Kidney epithelial cell (primary cell): ENCODE measurements at regions not wholly inside any gene's neighbourhood (a gene's known extent, or its start where the extent isn't known, plus 50 kb on each side); places are given as distances from the start of the nearest gene placed in this dataset.
"Not testable (repeated sequence)": the region's sequence is repeated elsewhere in the genome, so short reads cannot be mapped to it uniquely, and the experiment has no call there.

ENCODE experiments used
- DNase-seq: peaks from one replicate; pipeline ENCODE4 v3.0.0-alpha.2; 2010; ENCODE audit warnings: low read depth
- H3K27me3 ChIP-seq: 2 replicates; pipeline ENCODE4 v1.6.0; 2011; ENCODE audit warnings: low read length; ENCODE audit not compliant: control insufficient read depth, insufficient read depth
- H3K36me3 ChIP-seq: 2 replicates; pipeline ENCODE4 v1.5.1; 2011; ENCODE audit warnings: low read length; ENCODE audit not compliant: control insufficient read depth, insufficient read depth
- H3K4me3 ChIP-seq: 2 replicates; pipeline ENCODE4 v1.5.1; 2011; ENCODE audit warnings: low read depth, mild to moderate bottlenecking, control low read depth, low read length
- TF ChIP-seq, protein P1 (sequence below): IDR thresholded peaks from 2 replicates; pipeline ENCODE4 v1.5.1; 2011; ENCODE audit warnings: mild to moderate bottlenecking, moderate library complexity, low read length, control low read depth, inconsistent platforms; ENCODE audit not compliant: insufficient read depth, poor library complexity, severe bottlenecking

DNA sequence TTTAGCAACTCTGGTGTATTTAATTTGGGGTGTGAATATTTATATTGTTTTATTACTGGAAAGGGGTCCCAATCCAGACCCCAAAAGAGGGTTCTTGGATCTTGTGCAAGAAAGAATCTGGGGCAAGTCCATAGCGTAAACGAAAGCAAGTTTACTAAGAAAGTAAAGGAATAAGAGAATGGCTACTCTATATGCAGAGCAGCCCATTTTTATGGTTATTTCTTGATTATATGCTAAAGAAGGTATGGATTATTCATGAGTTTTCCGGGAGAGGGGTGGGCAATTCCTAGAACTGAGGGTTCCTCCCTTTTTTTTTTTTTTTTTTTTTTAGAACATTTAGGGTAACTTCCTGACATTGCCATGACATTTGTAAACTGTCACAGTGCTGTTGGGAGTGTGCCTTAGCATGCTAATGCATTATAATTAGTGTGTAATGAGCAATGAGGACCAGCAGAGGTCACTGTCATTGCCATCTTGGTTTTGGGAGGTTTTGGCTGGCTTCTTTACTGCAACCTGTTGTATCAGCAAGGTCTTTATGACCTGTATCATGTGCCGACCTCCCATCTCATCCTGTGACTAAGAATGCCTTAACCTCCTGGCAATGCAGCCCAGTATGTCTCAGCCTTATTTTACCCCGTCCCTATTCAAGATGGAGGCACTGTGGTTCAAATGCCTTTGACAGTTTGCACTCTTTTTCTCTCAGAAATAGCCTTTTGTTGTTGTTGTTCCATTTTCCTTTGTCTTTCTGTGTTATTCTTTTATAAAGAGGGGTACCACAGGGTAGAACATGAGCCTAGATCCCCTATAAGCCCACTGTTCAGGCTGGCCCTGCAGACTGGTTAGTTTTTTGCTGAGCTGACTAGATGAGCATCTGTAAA lies 75.5 kb upstream of the DCD start:
- Histone ChIP-seq H3K4me3 (no peak overlapping the region), H3K36me3 (no peaks in the 10 kb centered on the region), H3K27me3 (peaks cover 2% of the 10 kb centered on the region)
- TF ChIP-seq, protein P1, sequence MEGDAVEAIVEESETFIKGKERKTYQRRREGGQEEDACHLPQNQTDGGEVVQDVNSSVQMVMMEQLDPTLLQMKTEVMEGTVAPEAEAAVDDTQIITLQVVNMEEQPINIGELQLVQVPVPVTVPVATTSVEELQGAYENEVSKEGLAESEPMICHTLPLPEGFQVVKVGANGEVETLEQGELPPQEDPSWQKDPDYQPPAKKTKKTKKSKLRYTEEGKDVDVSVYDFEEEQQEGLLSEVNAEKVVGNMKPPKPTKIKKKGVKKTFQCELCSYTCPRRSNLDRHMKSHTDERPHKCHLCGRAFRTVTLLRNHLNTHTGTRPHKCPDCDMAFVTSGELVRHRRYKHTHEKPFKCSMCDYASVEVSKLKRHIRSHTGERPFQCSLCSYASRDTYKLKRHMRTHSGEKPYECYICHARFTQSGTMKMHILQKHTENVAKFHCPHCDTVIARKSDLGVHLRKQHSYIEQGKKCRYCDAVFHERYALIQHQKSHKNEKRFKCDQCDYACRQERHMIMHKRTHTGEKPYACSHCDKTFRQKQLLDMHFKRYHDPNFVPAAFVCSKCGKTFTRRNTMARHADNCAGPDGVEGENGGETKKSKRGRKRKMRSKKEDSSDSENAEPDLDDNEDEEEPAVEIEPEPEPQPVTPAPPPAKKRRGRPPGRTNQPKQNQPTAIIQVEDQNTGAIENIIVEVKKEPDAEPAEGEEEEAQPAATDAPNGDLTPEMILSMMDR: peak; percentile 51
- no peak for DNase-seq

DNA sequence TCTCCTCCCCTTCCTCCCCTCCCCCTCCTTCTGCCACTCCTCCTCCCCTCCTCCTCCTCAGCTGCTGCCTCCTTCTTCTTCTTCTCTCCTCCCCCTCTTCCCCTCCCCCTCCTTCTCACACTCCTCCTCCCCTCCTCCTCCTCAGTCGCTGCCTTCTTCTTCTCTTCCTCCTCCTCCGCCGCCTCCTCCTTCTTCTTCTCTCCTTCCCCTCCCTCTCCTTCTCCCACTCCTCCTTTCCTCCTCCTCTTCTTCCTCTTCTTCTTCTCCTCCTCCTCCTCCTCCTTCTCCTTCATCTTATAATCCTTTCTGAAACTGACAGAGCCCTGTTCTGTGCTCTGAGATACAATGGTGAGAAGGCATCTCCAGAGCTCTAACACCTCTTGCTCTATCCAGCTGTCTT lies 73.1 kb upstream of the DCD start:
- DNase-seq: no peak
- TF ChIP-seq, protein P1: no peak
- no peak overlapping the region for H3K4me3 ChIP-seq
- H3K27me3 ChIP-seq: peaks cover 2% of the 10 kb centered on the region
- H3K36me3 ChIP-seq: no peaks in the 10 kb centered on the region

DNA sequence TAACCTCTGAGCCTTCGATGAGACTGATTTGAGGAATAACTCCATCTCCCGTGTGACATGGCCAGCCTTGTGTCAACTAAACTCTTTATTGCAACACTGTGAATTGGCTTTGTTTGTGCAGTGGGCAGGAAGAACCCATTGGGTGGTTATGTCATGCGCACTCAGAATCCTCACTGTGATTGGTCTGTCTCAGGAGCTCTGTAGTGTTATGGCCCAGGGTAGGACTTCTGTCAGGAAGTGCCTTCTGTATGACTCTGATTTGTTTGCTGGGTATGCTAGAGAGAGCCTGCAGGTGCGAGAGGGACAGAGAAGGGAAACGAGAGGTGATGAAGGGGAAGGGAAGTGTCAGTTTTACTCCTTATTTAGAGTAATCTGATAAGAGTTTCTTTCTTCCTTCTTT lies 71.5 kb upstream of the DCD start:
- TF ChIP-seq, protein P1: no peak
- Histone ChIP-seq H3K4me3 (no peak overlapping the region), H3K27me3 (peaks cover 2% of the 10 kb centered on the region), H3K36me3 (no peaks in the 10 kb centered on the region)
- DNase-seq: no peak

DNA sequence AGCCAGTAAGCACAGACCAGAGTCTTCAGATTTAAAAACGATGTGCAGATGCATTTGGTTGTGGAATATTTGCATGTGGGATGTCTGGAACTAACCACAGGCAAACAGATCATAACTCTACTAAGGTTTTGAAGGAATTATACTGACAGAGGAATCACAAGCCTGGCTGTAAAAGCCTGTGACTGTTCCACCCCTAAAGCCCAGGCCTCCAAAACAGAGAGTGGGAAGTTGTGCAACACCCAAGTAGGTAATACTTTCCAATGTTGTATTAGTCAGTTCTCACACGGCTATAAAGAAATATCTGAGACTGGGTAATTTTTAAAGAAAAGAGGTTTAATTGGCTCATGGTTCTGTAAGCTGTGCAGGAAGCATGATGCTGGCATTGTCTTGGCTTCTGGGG lies 68.1 kb upstream of the DCD start:
- TF ChIP-seq, protein P1: no peak
- no peaks in the 10 kb centered on the region for H3K27me3 ChIP-seq
- no peak for DNase-seq
- no peaks in the 10 kb centered on the region for H3K36me3 ChIP-seq
- no peak overlapping the region for H3K4me3 ChIP-seq

DNA sequence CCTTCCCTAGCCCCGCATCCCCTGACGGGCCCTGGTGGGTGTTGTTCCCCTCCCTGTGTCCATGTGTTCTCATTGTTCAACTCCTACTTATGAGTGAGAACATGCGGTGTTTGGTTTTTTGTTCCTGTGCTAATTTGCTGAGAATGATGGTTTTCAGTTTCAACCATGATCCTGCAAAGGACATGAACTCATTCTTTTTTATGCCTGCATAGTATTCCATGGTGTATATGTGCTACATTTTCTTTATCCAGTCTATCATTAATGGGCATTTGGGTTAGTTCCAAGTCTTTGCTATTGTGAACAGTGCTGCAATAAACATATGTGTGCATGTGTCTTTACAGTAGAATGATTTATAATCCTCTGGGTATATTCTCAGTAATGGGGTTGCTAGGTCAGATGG lies 65.7 kb upstream of the DCD start:
- not testable (repeated sequence) for H3K27me3 ChIP-seq, DNase-seq, H3K36me3 ChIP-seq, H3K4me3 ChIP-seq

DNA sequence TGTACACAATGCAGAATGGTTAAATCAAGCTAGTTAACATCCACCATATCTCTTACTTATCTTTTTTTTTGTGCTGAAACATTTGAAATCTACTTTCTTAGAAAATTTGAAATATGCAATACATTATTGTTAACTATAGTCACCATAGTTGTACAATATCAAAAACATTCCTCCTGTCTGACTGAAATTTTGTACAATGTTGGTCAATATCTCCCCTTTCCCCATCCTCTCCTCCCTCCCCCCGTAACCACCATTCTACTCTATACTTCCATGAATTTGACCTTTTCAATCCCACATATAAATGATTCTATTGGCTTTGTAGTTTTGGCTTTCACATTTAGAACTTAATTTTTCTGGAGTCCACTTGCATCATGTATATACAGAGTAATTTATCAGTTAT lies 63.5 kb upstream of the DCD start:
- H3K4me3 ChIP-seq: no peak overlapping the region
- no peaks in the 10 kb centered on the region for H3K27me3 ChIP-seq
- TF ChIP-seq, protein P1: no peak
- H3K36me3 ChIP-seq: no peaks in the 10 kb centered on the region
- DNase-seq: no peak
